DMS153 treated with DMSO at 0.1 percent for 48 hours (cell line): ENCODE measurements at regions not wholly inside any gene's neighbourhood (a gene's known extent, or its start where the extent isn't known, plus 50 kb on each side); places are given as distances from the start of the nearest gene placed in this dataset.

ENCODE experiments used
- DNase-seq: peaks from one replicate; lab custom pipeline; 2025; ENCODE audit not compliant: unreplicated experiment; lab: John Stamatoyannopoulos, UW

GRCh38 chr1:22374001-22374400 is 77.7 kb upstream of the ZBTB40 start:
- DNase-seq, result no peak

- no peak for DNase-seq
Observed at GRCh38 chr1:22375601-22376000, 76.0 kb upstream of the ZBTB40 start.

- DNase-seq, result no peak
Observed at GRCh38 chr1:22376001-22376400, 75.7 kb upstream of the ZBTB40 start.

DNA sequence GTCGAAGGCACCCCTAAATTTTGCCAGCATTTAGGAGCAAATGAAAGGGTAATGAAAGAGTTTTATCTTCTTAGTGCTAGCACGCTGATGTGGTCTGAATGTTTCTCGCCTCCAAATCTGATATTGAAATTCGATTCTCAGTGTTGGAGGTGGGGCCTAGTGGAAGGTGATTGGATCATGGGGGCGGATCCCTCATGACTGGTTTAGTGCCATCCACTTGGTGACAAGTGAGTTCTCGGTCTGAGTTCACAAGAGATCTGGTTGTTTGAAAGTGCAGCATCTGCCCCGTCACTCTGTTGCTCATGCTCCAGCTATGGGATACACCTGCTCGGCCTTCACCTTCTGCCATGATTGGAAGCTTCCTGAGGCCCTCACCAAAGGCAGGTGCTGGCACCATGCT is 75.1 kb upstream of the ZBTB40 start:
- no peak for DNase-seq

DNA sequence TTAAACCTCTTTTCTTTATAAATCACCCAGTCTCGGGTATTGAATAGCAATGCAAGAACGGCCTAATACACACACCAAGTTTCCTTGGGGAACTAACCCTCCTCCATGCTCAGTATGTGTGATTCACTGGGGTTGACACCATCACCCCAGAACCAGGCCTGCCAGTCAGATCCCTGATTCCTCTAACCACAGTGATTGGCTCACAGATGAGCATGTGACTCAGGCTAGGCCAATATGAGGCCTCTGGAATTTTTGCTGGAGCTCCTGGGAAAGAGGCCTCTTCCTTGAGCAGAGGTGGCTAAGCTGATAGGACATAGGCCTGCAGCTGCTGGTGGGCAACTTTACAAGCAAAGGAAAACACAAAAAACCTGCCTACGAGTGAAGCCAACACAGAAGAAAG is 74.7 kb upstream of the ZBTB40 start:
- no peak for DNase-seq

- no peak for DNase-seq
Observed at GRCh38 chr1:22379566-22379965, 72.1 kb upstream of the ZBTB40 start.

DNA sequence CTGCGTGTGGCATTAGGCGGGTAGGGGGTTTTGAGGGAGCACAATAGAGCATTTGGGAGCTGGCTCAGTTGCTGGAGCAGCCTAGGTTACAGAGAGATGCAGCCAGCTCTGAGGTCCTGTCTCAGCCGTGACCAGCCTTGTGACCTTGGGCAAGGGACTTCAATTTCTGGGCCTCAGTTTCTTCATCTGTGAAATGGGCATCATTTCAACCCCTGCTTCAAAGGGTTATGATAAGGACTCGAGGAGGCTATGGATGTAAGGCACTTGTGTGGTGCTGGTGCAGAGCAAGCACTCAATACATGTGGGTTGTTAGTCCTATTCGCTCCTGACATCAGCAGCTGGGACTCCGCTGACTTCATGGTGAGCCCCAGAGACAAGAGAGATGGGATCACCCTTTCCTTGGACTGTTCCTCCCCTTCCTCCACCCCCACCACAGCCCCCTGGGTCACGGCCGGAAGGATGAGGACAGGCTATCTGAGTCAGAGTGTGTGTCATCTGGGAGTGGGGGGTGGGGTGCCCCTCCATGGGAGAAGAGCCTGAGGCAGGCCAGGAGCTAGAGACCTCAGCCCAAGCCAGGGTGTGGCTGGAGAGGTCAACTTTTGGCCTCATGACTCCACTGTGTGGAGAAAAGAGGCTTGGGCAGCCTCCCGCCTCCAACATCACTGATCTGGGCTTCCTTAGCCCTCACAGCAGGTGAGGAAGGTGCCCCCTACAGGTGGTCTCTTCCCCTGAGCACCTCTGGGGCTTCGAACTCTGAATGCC is 71.4 kb upstream of the ZBTB40 start:
- no peak for DNase-seq

DNA sequence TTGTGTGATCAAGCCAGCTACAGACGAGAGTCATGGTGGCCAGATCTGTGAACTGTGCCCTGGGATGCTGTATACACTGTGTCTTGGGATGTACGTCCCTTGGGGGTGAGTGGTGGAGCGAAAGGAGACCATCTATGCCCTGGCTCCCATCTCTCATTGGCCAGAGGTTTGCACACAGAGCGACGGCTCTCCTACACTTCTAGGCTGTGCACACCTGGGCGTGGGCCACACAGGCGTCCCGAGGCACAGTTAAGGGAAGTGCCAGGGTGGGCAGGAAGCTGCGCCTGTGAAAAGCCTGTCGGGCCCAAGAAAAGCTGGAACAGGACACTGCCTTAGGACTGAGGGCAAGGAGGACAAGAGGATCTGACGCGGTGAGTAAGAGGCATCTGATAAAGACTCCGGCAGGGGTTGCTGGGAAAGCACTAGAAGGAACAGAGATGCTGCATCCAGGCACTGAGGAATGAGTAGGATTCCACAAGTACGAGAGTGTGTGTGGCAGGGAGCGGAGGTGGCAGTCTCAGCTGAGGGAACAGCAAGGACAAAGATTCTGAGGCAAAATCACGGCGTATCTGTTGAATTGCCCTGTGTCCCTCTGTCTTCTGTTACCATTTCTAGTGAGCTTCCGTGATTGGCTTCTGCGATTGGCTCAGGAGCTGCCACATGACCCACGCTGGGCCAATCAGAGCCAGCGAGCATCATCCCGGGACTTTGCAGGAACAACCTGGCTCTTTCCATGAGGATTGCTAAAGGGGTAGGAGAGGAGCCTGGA is 67.9 kb upstream of the ZBTB40 start:
- DNase-seq, result peak; percentile 14

DNA sequence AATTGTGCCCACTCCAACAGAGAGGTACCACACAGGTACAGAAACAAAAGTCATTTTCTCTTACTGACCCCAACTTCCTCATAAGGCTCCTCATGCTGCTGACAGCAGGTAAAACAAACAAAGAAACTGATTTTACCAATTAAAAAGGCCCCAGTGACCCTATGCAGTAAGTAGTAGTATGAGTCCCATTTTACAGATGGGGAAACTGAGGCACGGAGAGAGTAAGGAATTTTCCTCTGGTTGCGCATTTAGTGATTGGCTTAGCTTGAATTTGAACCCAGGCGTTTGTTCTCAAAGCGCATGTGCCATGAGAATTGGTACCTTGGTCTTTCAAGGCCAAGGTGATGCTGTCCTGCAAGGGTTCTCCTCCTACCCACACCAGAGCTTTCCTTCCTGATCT is 66.1 kb upstream of the ZBTB40 start:
- DNase-seq, result no peak

DNA sequence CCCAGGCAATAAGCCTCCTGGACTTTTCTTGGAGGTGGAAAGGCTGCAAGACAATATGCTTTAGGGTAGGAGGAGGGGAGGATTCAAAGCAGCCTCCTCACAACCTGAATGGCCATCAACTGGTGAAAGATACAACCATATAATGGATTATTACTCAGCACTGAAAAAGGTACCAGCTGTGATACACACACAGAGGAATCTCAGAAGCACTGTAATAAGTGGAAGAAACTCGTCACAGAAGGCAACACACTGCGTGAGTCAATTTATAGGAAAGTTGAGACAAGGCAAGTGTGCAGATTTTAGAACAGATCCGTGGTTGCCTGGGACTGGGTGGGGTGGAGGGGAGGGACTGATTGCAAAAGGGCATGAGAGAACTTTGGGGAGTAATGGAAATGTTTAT is 64.9 kb upstream of the ZBTB40 start:
- DNase-seq, result no peak

DNA sequence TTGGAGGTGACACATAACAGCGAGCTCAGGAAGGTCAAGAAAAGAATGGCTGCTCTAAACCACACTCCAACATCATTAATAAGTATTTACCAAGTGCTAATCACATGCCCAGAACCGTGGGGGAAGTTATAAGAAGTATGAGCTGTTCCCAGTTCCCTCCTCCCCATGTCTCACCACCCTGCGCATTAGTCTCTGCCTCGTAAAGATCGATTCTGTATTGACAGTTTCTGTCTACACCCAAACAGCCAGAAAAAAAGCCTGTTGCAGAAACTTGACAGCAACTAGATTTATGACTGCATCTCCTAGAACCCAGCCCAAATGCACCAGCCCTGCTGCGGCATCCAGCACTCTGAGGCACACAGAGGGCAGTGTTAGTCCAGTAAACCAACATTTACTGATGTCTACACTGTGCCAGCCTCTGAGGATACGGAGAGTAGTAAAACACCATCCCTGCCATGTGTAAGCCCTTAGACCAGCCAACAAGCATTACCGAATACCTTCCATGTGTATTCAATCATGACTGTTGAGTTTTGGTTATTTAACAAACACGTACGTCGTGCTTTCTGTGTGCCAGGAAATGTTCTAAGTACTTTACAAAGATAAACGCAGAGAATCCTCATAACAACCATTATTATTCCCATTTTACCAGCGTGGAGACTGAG is 63.6 kb upstream of the ZBTB40 start:
- no peak for DNase-seq

DNA sequence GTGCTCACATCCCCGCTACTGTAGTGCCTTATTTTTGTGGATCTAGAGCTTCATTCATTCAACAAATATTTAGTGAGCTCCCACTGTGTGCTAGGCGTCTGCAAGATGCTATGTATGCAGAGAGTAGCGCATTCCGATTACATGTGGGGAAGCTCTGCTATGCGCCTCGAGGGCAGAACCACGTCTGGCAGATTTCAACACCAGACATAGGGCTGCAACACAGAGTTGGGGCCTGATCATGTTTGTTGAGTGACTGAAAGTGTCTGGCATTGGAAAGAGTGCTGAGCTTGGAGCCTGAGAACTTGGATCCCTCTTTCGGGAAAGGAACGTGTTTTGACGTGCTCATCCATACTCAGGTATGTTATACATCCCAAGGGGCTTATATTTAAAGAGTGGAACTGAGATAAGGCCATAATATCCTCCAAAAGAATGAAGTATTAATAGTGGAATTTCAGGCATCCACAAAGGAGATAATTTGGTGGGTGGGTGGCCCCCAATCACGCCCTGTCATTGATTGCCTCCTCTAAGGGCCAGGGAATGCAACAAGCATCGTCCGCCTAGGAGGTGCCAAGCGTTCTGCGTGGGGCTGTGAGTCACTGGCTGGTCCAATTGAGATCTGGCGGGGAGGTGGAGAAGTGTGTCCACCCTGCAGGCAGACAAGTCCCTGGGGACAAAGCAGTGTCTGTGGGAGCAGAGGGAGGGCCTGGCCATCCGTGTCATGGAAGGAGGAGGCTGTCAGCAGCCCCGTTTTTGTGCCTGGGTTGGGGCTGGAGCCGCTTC is 62.8 kb upstream of the ZBTB40 start:
- no peak for DNase-seq

DNA sequence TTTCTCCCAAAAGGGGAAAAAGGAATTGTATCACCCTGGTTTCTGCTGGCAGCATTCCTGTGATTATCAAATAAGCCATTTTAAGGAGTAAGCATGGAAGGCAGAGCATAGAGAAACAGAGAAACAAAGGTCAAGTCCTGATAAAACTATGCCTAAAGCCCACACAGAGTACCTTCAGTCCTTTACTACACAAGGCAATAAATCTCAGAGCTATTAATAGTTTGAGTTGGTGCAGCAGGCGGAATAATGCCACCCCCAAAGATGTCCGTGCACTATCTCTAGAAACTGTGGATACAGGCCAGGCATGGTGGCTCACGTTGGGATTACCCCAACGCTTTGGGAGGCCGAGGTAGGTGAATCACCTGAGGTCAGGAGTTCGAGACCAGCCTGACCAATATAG is 58.1 kb upstream of the ZBTB40 start:
- DNase-seq, result no peak

GRCh38 chr1:22398656-22399420 is 52.8 kb upstream of the ZBTB40 start:
- DNase-seq, result no peak

DNA sequence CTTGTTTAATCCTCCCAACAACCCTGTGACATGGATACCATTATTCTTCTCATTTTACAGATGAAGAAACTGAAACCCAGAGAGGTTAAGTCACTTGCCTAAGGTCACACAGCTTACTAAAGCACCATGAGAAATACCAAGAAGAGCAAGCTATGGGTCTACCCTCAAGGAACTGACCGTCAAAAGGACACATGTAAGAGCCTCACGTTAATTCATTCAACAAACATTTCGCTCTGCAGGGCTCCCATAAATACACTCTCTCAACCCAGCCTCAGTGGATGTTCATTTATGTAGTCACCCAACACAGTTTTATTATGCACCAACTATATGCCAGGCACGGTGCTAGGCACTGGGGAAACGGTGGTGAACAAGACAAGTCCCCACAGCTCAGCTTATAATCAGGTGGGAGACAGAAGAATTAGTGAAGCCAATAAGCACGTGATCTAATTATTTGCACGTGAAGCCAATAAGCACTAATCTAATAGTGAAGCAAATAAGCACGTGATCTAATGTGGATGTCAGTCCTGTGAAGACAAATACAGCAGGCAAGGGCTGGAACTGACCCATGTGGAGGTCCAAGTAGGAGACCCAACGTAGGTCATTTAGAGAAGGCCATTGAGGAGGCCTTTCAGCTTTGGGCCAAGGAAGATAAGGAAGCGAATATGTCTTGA is 52.1 kb upstream of the ZBTB40 start:
- DNase-seq, result no peak
